Right cardiac atrium (tissue), 5 donors: ENCODE measurements at regions not wholly inside any gene's neighbourhood (a gene's known extent, or its start where the extent isn't known, plus 50 kb on each side); places are given as distances from the start of the nearest gene placed in this dataset.
"Not testable (repeated sequence)": the region's sequence is repeated elsewhere in the genome, so short reads cannot be mapped to it uniquely, and the experiment has no call there.

Experiments used
- ATAC-seq, 2 donors: fragments of 200-7000 bp; cut with Tn5 transposase; one replicate each; pipeline versions ENCODE4 v1.8.0 to v1.9.1; 2020; ENCODE audit warnings: moderate library complexity in 2 of 2, mild to moderate bottlenecking in 1 of 2
- DNase-seq, 3 donors: peaks; one replicate each; pipeline ENCODE4 v3.0.0-alpha.2; 2020
- H3K27ac ChIP-seq: one replicate; pipeline ENCODE4 v1.5.1; 2013; ENCODE audit warnings: mild to moderate bottlenecking, low read length, control low read depth, moderate library complexity
- H3K27me3 ChIP-seq: one replicate; pipeline ENCODE4 v1.6.1; 2013; ENCODE audit not compliant: control insufficient read depth, insufficient read depth
- H3K4me1 ChIP-seq: one replicate; pipeline ENCODE4 v1.6.1; 2013; ENCODE audit warnings: low read length; ENCODE audit not compliant: control insufficient read depth, insufficient read depth
- H3K4me3 ChIP-seq: one replicate; pipeline ENCODE4 v1.5.1; 2013; ENCODE audit warnings: low read length, control low read depth
- H3K9me3 ChIP-seq: one replicate; pipeline ENCODE4 v1.6.1; 2013; ENCODE audit warnings: low read length; ENCODE audit not compliant: control insufficient read depth
- WGBS: extraction: QIAGEN DNeasy Blood & Tissue Kit; methylation state at CpG from one replicate; pipeline ENCODE4 v1.1.7; 2013; 5-methylcytosine and 5-hydroxymethylcytosine counted together
- intact Hi-C, 4 donors: fragments of 100-400 bp; cut with DNase I; formaldehyde crosslinking; loops; one replicate each; pipeline versions ENCODE4 v1.11.0 to v1.14.0; 2022 to 2023
- donor health status: healthy with polysubstance abuse.
- donor health status: DM: no; HTN: yes; CAD: no.
- donor health status: DM: no; HTN: no; CAD: no.
- donor health status: DM: no; HTN: yes; CAD: no; lungs with severe emphysema.
- donor health status: DM: yes; HTN: yes; CAD: no.

- H3K4me3 ChIP-seq, intact Hi-C loops, H3K4me1 ChIP-seq, ATAC-seq, H3K9me3 ChIP-seq, H3K27me3 ChIP-seq, H3K27ac ChIP-seq: not testable (repeated sequence)
- DNase-seq, result peak in 1 of 3 donors; percentile 30
- WGBS, result 93% methylated on average over 16 of the region's 16 CpGs
Observed at GRCh38 chr5:97301181-97301580, 118.1 kb upstream of the RIOK2 start.

DNA sequence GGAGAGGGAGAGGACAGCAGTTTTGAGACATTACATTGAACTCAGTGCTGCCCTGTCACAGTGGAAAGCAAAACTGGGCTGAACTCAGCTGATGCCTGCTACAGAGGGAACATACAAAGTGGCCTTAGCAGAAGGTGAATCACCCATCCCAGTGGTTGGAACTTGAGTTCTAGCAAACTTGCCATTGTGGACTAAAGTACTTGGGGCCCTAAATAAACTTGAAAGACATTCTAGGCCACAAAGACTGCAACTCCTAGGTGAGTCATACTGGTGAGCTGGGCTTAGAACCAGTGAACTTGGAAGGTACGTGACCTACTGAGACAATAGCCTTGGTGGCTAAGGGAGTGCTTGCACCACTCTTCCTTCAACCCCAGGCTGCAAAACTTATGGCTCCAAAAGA lies 155.7 kb upstream of the RIOK2 start:
- ATAC-seq, result no peak
- Histone ChIP-seq H3K27me3 (no peaks in the 10 kb centered on the region), H3K27ac (no peak overlapping the region), H3K4me1 (no peaks in the 10 kb centered on the region), H3K9me3 (no peaks in the 10 kb centered on the region), H3K4me3 (no peak overlapping the region)
- intact Hi-C loops, result no loop called here
- no peak for DNase-seq
- 90% methylated on average over 1 of the region's 1 CpG for WGBS

GRCh38 chr5:97355775-97356174 lies 172.7 kb upstream of the RIOK2 start:
- DNase-seq (no peak), ATAC-seq (no peak)
- Histone ChIP-seq H3K27ac (no peak overlapping the region), H3K4me3 (no peak overlapping the region), H3K9me3 (no peaks in the 10 kb centered on the region), H3K27me3 (no peaks in the 10 kb centered on the region), H3K4me1 (no peaks in the 10 kb centered on the region)
- intact Hi-C loops, result no loop called here
- 62% methylated on average over 4 of the region's 4 CpGs for WGBS

DNA sequence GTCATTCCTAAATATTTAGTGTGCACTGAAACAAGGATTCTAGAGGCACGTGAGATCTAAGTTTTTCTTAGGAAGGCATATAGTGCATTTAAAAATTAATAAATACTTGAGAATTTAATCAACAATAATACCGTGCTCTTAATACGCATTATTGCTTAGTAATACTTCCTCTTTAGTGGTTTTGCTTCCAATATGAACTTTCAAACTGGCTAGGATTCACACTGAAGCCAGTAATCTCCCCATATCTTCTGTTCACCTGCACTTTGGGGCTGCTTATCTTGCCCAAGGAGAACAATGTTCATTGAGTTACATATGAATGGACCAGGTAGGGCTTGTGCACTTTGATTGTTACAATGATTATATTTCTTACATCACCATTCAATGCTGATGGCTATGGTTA lies 180.5 kb upstream of the RIOK2 start:
- ATAC-seq (no peak), DNase-seq (no peak)
- H3K4me3 ChIP-seq, result no peak overlapping the region
- no peaks in the 10 kb centered on the region for H3K27me3 ChIP-seq
- no peaks in the 10 kb centered on the region for H3K9me3 ChIP-seq
- WGBS, result 73% methylated on average over 3 of the region's 3 CpGs
- intact Hi-C loops, result no loop called here
- H3K27ac ChIP-seq, result no peak overlapping the region
- no peaks in the 10 kb centered on the region for H3K4me1 ChIP-seq

GRCh38 chr5:97364731-97365130 lies 181.7 kb upstream of the RIOK2 start:
- no peak for ATAC-seq
- no peak overlapping the region for H3K27ac ChIP-seq
- WGBS, result 26% methylated on average over 1 of the region's 1 CpG
- no peak for DNase-seq
- H3K9me3 ChIP-seq, result no peaks in the 10 kb centered on the region
- no peak overlapping the region for H3K4me3 ChIP-seq
- H3K27me3 ChIP-seq, result no peaks in the 10 kb centered on the region
- intact Hi-C loops, result no loop called here
- no peaks in the 10 kb centered on the region for H3K4me1 ChIP-seq

GRCh38 chr5:97365163-97365845 lies 182.3 kb upstream of the RIOK2 start:
- no peaks in the 10 kb centered on the region for H3K4me1 ChIP-seq
- no peaks in the 10 kb centered on the region for H3K27me3 ChIP-seq
- no peak overlapping the region for H3K27ac ChIP-seq
- intact Hi-C loops, result no loop called here
- no peaks in the 10 kb centered on the region for H3K9me3 ChIP-seq
- ATAC-seq (no peak), DNase-seq (no peak)
- H3K4me3 ChIP-seq, result no peak overlapping the region

DNA sequence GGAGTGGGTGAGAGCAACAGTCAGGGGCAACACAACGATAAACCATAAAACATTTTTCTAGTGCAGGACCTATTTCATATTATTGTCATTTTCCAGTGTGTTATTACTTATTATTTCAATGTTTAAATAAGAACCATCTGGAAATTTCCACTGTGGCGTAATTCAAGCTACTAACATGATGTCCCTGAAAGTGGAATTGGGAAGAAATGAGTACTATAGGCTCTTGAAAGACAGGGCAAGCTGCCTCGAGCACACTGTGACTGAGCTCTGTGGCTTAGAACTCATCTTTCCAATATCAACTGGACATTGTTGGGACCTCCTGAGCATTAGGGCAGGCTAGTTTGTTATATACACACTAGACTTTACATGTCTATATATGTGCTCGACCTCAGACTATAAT lies 182.9 kb upstream of the RIOK2 start:
- ATAC-seq (no peak), DNase-seq (no peak)
- Histone ChIP-seq H3K4me1 (no peaks in the 10 kb centered on the region), H3K4me3 (no peak overlapping the region), H3K27me3 (no peaks in the 10 kb centered on the region), H3K27ac (no peak overlapping the region), H3K9me3 (no peaks in the 10 kb centered on the region)
- 74% methylated on average over 4 of the region's 4 CpGs for WGBS
- intact Hi-C loops, result no loop called here

- ATAC-seq, result no peak
- H3K4me3 ChIP-seq, result no peak overlapping the region
- H3K27me3 ChIP-seq, result no peaks in the 10 kb centered on the region
- no peaks in the 10 kb centered on the region for H3K4me1 ChIP-seq
- no peak overlapping the region for H3K27ac ChIP-seq
- H3K9me3 ChIP-seq, result no peaks in the 10 kb centered on the region
- intact Hi-C loops, result no loop called here
- DNase-seq, result no peak
Observed at GRCh38 chr5:97375959-97376358, 192.9 kb upstream of the RIOK2 start.

DNA sequence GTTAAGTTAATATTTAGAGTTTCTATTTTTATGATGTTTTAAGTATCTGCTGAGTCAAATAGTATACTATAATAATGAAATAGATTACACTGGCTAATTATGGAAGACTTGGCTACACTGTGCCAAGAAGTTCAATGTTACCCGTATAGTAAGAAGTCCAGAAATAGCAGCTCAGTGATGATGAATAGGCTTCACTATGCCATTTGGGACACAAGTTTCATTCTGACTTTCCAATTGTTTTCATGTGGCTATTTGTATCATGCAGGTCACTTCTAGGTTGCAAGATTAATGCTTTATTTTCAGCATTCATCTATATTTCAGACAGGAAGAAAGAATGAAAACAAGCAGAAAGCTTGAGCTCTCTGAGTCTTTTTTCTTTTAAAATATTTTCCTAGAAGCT lies 194.5 kb upstream of the RIOK2 start:
- no peak overlapping the region for H3K27ac ChIP-seq
- no peak overlapping the region for H3K4me3 ChIP-seq
- no peaks in the 10 kb centered on the region for H3K27me3 ChIP-seq
- intact Hi-C loops, result no loop called here
- 49% methylated on average over 1 of the region's 1 CpG for WGBS
- ATAC-seq, result no peak
- no peaks in the 10 kb centered on the region for H3K9me3 ChIP-seq
- DNase-seq, result no peak
- no peaks in the 10 kb centered on the region for H3K4me1 ChIP-seq

GRCh38 chr5:97383996-97384395 lies 200.9 kb upstream of the RIOK2 start:
- no peaks in the 10 kb centered on the region for H3K9me3 ChIP-seq
- H3K27ac ChIP-seq, result no peak overlapping the region
- no peaks in the 10 kb centered on the region for H3K4me1 ChIP-seq
- DNase-seq (no peak), ATAC-seq (no peak)
- 80% methylated on average over 1 of the region's 1 CpG for WGBS
- no peaks in the 10 kb centered on the region for H3K27me3 ChIP-seq
- intact Hi-C loops, result no loop called here
- H3K4me3 ChIP-seq, result no peak overlapping the region

DNA sequence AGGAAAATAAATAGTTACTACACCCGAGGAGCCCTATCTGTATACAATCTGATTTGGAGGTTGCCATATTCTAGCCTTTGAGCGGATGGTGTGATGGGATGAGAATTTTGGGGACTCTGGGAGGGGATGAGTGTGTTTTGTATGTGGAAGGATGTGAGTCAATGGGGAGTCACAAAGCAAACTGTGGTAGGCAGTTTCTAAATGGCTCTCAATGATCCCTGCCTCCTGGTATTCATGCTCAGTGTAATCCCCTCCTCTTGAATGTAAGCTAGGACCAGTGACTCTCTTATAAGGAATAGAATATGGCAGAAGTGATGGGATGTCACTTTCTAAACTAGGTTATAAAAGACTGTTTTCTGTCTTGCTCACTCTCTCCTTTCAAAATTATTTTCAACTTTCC lies 205.7 kb upstream of the RIOK2 start:
- WGBS, result 81% methylated on average over 2 of the region's 2 CpGs
- Histone ChIP-seq H3K27ac (no peak overlapping the region), H3K9me3 (no peaks in the 10 kb centered on the region), H3K4me3 (no peak overlapping the region), H3K27me3 (no peaks in the 10 kb centered on the region), H3K4me1 (peaks cover 1% of the 10 kb centered on the region)
- intact Hi-C loops, result no loop called here
- ATAC-seq (no peak), DNase-seq (no peak)

DNA sequence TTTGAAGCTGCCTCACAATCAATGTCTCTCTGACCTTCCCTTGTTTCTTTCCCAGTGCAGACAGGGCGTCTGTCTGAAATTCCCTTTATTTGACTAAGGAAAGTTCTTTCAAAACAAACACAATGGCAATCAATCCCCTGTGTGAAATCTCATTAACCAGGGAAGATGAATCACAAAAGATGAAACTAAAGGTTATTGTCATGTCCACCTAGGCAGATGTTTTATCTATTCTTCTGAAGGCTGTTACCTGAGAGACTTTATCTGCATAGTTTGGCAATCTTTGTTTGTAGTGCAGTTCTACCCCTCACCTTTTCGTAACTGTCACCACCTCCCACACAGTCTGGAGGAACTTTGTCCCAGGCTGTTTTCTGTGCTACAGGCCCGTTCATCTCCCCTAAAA lies 217.5 kb upstream of the RIOK2 start:
- H3K9me3 ChIP-seq, result no peaks in the 10 kb centered on the region
- DNase-seq (no peak), ATAC-seq (no peak)
- no peak overlapping the region for H3K27ac ChIP-seq
- 46% methylated on average over 3 of the region's 3 CpGs for WGBS
- H3K4me1 ChIP-seq, result no peaks in the 10 kb centered on the region
- H3K4me3 ChIP-seq, result no peak overlapping the region
- intact Hi-C loops, result no loop called here
- H3K27me3 ChIP-seq, result no peaks in the 10 kb centered on the region
